ENCODE measurements at regions not wholly inside any gene's neighbourhood (a gene's known extent, or its start where the extent isn't known, plus 50 kb on each side); places are given as distances from the start of the nearest gene placed in this dataset.
A peak's percentile ranks its signal among the peaks of the same experiment; 100 is the strongest.

DNA sequence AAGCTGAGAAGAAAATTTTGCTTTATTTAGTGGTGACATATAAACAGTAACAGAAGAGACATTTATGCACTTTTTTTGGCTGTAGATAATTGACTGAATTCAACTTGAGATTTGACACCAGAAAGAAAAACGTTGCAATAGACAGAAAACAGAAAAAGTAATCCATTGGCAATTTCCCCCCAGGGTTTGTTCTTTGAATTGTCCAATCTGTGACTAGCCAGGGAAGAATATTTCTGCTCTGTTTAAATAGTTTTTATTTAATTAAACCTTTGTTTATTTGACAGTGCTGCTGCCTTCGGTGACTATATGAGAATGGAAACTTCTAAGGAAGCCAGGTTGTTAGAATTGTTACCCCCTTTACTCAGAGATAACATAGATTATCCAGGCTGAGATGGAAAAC, 210.6 kb downstream of the DEPDC1B start:
- H3K4me1 ChIP-seq = no peaks in the 10 kb centered on the region
- no peak for TF ChIP-seq POLR2A (IDR thresholded peaks at IDR 0.05)
- no peak for TF ChIP-seq POLR2AphosphoS5 (IDR thresholded peaks at IDR 0.05; ENCODE audit: insufficient read depth in 1 of 2, low read depth in 1 of 2)
- TF ChIP-seq, protein P1, sequence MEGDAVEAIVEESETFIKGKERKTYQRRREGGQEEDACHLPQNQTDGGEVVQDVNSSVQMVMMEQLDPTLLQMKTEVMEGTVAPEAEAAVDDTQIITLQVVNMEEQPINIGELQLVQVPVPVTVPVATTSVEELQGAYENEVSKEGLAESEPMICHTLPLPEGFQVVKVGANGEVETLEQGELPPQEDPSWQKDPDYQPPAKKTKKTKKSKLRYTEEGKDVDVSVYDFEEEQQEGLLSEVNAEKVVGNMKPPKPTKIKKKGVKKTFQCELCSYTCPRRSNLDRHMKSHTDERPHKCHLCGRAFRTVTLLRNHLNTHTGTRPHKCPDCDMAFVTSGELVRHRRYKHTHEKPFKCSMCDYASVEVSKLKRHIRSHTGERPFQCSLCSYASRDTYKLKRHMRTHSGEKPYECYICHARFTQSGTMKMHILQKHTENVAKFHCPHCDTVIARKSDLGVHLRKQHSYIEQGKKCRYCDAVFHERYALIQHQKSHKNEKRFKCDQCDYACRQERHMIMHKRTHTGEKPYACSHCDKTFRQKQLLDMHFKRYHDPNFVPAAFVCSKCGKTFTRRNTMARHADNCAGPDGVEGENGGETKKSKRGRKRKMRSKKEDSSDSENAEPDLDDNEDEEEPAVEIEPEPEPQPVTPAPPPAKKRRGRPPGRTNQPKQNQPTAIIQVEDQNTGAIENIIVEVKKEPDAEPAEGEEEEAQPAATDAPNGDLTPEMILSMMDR (IDR thresholded peaks at IDR 0.05) = no peak
- H3K27ac ChIP-seq = no peak overlapping the region
- intact Hi-C loops (cut with DNase I) = no loop called here
- DNase-seq (ENCODE audit: extremely low spot score in 2 of 2) = no peak
- H3K27me3 ChIP-seq = no peaks in the 10 kb centered on the region
- H3K36me3 ChIP-seq = no peaks in the 10 kb centered on the region
- no peak overlapping the region for H3K4me3 ChIP-seq
- H3K9me3 ChIP-seq = no peaks in the 10 kb centered on the region

DNA sequence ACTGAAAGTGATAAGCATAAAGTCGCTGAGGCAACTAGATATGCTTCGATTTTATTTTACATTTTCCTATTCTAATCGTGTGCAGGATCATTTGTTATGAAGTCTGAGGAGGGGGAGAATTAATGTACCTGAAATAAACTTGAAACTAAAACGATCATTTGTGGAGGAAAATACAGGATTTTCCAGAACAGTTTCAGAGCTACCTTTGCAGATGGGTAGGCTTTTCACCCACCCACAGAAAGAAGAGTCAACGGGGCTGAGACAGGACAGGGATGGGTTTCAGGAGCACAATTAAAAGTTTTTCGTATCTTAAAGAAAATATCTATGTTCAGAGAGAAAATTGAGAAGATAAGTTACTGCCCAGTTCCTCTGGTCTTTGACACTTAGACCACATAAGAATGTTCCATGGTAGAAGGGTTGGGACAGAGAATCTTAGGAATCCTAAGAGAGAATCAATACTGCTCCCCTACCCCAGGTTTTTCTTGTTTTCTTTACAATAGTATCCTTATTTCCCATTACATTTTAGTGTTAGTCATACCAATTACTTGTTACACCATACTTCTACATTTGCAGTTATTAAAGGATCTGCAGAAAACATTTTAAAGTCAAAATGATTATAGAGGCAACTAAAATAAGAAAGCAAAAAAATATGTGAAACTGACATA, 211.4 kb downstream of the DEPDC1B start:
- H3K9me3 ChIP-seq = no peaks in the 10 kb centered on the region
- TF ChIP-seq, protein P1 (IDR thresholded peaks at IDR 0.05) = no peak
- no peak for TF ChIP-seq POLR2AphosphoS5 (IDR thresholded peaks at IDR 0.05; ENCODE audit: insufficient read depth in 1 of 2, low read depth in 1 of 2)
- no peak for TF ChIP-seq POLR2A (IDR thresholded peaks at IDR 0.05)
- intact Hi-C loops (cut with DNase I) = no loop called here
- H3K4me1 ChIP-seq = no peaks in the 10 kb centered on the region
- no peaks in the 10 kb centered on the region for H3K36me3 ChIP-seq
- DNase-seq (ENCODE audit: extremely low spot score in 2 of 2) = no peak
- H3K27ac ChIP-seq = no peak overlapping the region
- H3K4me3 ChIP-seq = peak overlapping the region; percentile 30
- no peaks in the 10 kb centered on the region for H3K27me3 ChIP-seq

DNA sequence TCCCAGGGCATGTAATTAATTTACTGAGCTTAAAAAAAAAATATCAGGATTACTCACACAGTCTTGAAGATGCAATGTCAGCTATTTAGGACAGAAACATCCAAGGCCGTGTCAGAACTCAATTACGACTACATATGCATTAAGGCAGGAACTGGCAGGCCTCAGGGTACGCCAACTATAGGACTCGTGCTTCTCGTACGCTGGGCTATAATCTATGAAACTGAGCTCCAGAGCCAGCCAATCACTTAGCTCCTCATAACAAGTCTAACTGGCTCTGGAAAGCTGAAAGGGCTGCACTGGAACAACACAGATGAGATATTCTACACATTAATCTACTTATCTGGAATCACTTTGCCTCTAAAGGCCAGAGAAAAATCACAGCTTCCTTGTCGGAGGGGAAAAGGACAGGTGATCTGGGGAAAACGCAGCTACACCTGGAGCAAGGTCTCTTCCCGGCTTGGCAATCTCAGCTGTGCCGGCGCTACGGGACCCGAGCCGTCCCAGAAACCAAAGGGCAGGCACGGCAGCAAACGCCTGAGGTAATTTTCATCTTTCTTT, 212.0 kb downstream of the DEPDC1B start:
- no peaks in the 10 kb centered on the region for H3K36me3 ChIP-seq
- H3K27ac ChIP-seq = no peak overlapping the region
- intact Hi-C loops (cut with DNase I) = no loop called here
- no peaks in the 10 kb centered on the region for H3K4me1 ChIP-seq
- no peak for DNase-seq (ENCODE audit: extremely low spot score in 2 of 2)
- no peak for TF ChIP-seq POLR2AphosphoS5 (IDR thresholded peaks at IDR 0.05; ENCODE audit: insufficient read depth in 1 of 2, low read depth in 1 of 2)
- TF ChIP-seq, protein P1 (IDR thresholded peaks at IDR 0.05) = no peak
- TF ChIP-seq POLR2A (IDR thresholded peaks at IDR 0.05) = no peak
- H3K4me3 ChIP-seq = peak overlapping the region; percentile 30
- H3K27me3 ChIP-seq = no peaks in the 10 kb centered on the region
- no peaks in the 10 kb centered on the region for H3K9me3 ChIP-seq

DNA sequence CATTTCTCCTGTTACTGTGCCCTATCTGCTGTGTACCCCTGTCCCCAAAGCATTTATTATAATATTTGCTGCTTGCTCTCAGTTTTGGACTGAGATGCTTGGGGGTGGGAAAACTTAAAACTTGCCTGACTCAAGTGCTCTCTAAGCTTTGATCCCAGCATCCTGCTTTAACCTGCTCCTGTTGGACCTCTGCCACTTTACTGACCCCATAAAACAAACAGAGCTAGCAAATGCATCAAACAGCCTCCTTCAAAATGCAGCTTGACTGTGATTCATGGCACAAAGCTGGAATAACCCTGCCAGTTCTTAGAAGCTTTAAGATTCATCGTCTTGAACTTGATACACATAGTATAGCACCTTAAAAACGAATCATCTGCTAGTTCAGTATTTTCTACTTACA, 212.5 kb downstream of the DEPDC1B start:
- Histone ChIP-seq H3K27ac (no peak overlapping the region), H3K36me3 (no peaks in the 10 kb centered on the region), H3K9me3 (no peaks in the 10 kb centered on the region), H3K4me3 (peak overlapping the region in 1 of 2 donors; percentile 30), H3K27me3 (no peaks in the 10 kb centered on the region), H3K4me1 (no peaks in the 10 kb centered on the region)
- DNase-seq (ENCODE audit: extremely low spot score in 2 of 2) = no peak
- intact Hi-C loops (cut with DNase I) = no loop called here
- TF ChIP-seq, protein P1 (IDR thresholded peaks at IDR 0.05) = no peak
- TF ChIP-seq POLR2A (IDR thresholded peaks at IDR 0.05) = no peak

DNA sequence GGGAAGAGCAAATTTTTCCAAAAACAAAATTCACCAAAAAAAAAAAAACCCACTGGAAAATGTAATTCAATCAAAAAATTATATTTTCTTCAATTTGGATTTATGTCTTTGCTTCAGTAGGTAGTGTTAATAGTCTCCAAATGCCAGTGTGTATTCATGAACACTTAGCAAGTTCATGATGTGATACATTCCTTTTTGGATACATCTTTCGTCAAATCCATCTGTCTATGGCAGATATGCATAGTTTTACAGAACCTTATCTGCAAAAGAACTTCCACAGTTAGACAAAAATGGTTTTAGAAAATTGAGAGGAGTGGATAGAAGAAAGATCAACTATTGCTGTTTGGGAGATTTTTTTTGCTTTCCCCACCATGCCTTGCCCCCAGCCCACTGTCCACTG, 214.6 kb downstream of the DEPDC1B start:
- H3K4me3 ChIP-seq = no peak overlapping the region
- no peak overlapping the region for H3K27ac ChIP-seq
- no peaks in the 10 kb centered on the region for H3K36me3 ChIP-seq
- H3K27me3 ChIP-seq = no peaks in the 10 kb centered on the region
- intact Hi-C loops (cut with DNase I) = no loop called here
- no peaks in the 10 kb centered on the region for H3K4me1 ChIP-seq
- no peak for TF ChIP-seq POLR2AphosphoS5 (IDR thresholded peaks at IDR 0.05; ENCODE audit: insufficient read depth in 1 of 2, low read depth in 1 of 2)
- TF ChIP-seq POLR2A (IDR thresholded peaks at IDR 0.05) = no peak
- TF ChIP-seq, protein P1 (IDR thresholded peaks at IDR 0.05) = no peak
- H3K9me3 ChIP-seq = no peaks in the 10 kb centered on the region
- no peak for DNase-seq (ENCODE audit: extremely low spot score in 2 of 2)
